HepG2 (cell line): ENCODE measurements at regions not wholly inside any gene's neighbourhood (a gene's known extent, or its start where the extent isn't known, plus 50 kb on each side); places are given as distances from the start of the nearest gene placed in this dataset.

ENCODE experiments used
- ATAC-seq: fragments of 200-7000 bp; cut with Tn5 transposase; 3 replicates; pipeline ENCODE4 v1.9.1; 2020; ENCODE audit warnings: mild to moderate bottlenecking, moderate library complexity
- BruUV-seq: library from RNA; stranded (reverse); fragments of 400-500 nt; replicated peaks from 2 replicates; lab custom pipeline; 2021; lab: Mats Ljungman, UMichigan
- CTCF ChIA-PET: fragments of 300-600 bp; formaldehyde crosslinking; extraction: SDS; loops from one replicate; lab custom pipeline; 2021; ENCODE audit warnings: low total read pairs, inconsistent platforms, low intra/inter-chr PET ratio; lab: Yijun Ruan, JAX
- POLR2A ChIA-PET: fragments of 350-600 bp; sonication (Branson Sonifier 250); formaldehyde crosslinking; loops from one replicate; lab custom pipeline; 2020; ENCODE audit warnings: antibody characterized with exemption, inconsistent platforms; lab: Yijun Ruan, JAX
- DNase-seq: peaks from one replicate; pipeline ENCODE4 v3.0.0-alpha.2; 2015; ENCODE audit warnings: low spot score
- FAIRE-seq: peaks from 3 replicates; lab custom pipeline; 2011; peaks lifted over from hg19 to GRCh38; lab: Jason Lieb, UNC
- H2AFZ ChIP-seq: one replicate; pipeline ENCODE4 v1.6.1; 2011; ENCODE audit warnings: low read length, inconsistent platforms
- H3K27ac ChIP-seq: fragments of 300-600 bp; 3 replicates; pipeline ENCODE4 v1.8.0; 2011; ENCODE audit warnings: mixed run types, mild to moderate bottlenecking, mixed read lengths, low read length, inconsistent platforms; ENCODE audit not compliant: insufficient read depth; ENCODE audit errors: extremely low read length
- H3K27me3 ChIP-seq, 2 experiments: fragments of 200-600 bp in 1 of 2; 2 replicates in 1 of 2; 3 replicates in 1 of 2; pipeline versions ENCODE4 v1.6.0 to v1.8.0; 2011; ENCODE audit warnings: low read length in 2 of 2, mild to moderate bottlenecking in 2 of 2, moderate library complexity in 2 of 2, inconsistent platforms in 1 of 2; ENCODE audit not compliant: insufficient read depth in 2 of 2, control insufficient read depth in 1 of 2
- H3K36me3 ChIP-seq, 2 experiments: fragments of 200-600 bp in 1 of 2; replicated peaks in 1 of 2; 2 replicates in 1 of 2; 3 replicates in 1 of 2; pipeline versions ENCODE4 v1.5.1 to v1.8.0; 2011; ENCODE audit warnings: low read length in 2 of 2, inconsistent platforms in 1 of 2; ENCODE audit not compliant: insufficient read depth in 2 of 2, control insufficient read depth in 1 of 2
- H3K4me1 ChIP-seq: 2 replicates; pipeline ENCODE4 v1.5.1; 2012; ENCODE audit warnings: low read length, inconsistent platforms; ENCODE audit not compliant: insufficient read depth
- H3K4me2 ChIP-seq: 2 replicates; pipeline ENCODE4 v1.6.0; 2011; ENCODE audit warnings: low read depth, low read length, inconsistent platforms
- H3K4me3 ChIP-seq, 3 experiments: fragments of 200-600 bp in 1 of 3; sonication (generic), shearing (Covaris generic) in 1 of 3; replicated peaks in 1 of 3; 2 replicates each; pipeline ENCODE4 v1.5.1; 2011 to 2016; ENCODE audit warnings: low read length in 3 of 3, inconsistent platforms in 2 of 3, low read depth in 2 of 3, mild to moderate bottlenecking in 2 of 3, control low read depth in 1 of 3, mixed read lengths in 1 of 3; ENCODE audit not compliant: insufficient read depth in 1 of 3
- H3K79me2 ChIP-seq: one replicate; pipeline ENCODE4 v1.6.1; 2011; ENCODE audit warnings: low read length, inconsistent platforms; ENCODE audit not compliant: insufficient read depth
- H3K9ac ChIP-seq: 2 replicates; pipeline ENCODE4 v1.6.0; 2011; ENCODE audit warnings: mild to moderate bottlenecking, low read depth, low read length, inconsistent platforms; ENCODE audit not compliant: insufficient read depth
- H3K9me3 ChIP-seq: 2 replicates; pipeline ENCODE4 v1.5.1; 2012; ENCODE audit warnings: mild to moderate bottlenecking, low read length
- H4K20me1 ChIP-seq: 2 replicates; pipeline ENCODE4 v1.6.0; 2011; ENCODE audit warnings: inconsistent platforms, mild to moderate bottlenecking, low read length, moderate library complexity; ENCODE audit not compliant: insufficient read depth
- CCDC6 ChIP-seq: sonication (generic); formaldehyde crosslinking; IDR thresholded peaks from 2 replicates; pipeline ENCODE4 v1.8.1; 2022; ENCODE audit warnings: mild to moderate bottlenecking, missing genetic modification reagents, moderate library complexity
- DNMT1 ChIP-seq: sonication (generic); formaldehyde crosslinking; IDR thresholded peaks from 2 replicates; pipeline ENCODE4 v1.5.1; 2020; ENCODE audit warnings: mild to moderate bottlenecking, missing genetic modification reagents
- E2F2 ChIP-seq: sonication (generic); formaldehyde crosslinking; IDR thresholded peaks from 2 replicates; pipeline ENCODE4 v1.4.0; 2020; ENCODE audit warnings: missing genetic modification reagents, borderline replicate concordance
- ERF ChIP-seq: IDR thresholded peaks from 2 replicates; pipeline ENCODE4 v1.6.1; 2018; ENCODE audit warnings: missing biosample characterization, missing genetic modification reagents
- FOXA1 ChIP-seq, 2 experiments: fragments of 450-650 bp in 1 of 2; sonication (generic) in 1 of 2; formaldehyde crosslinking in 1 of 2; IDR thresholded peaks; 2 replicates each; pipeline versions ENCODE4 v1.4.0 to v1.6.1; 2016 to 2020; ENCODE audit warnings: missing genetic modification reagents in 1 of 2
- FUBP1 ChIP-seq: sonication (generic); formaldehyde crosslinking; IDR thresholded peaks from 2 replicates; pipeline ENCODE4 v1.5.1; 2020; ENCODE audit warnings: missing genetic modification reagents, mild to moderate bottlenecking, borderline replicate concordance
- GLMP ChIP-seq: sonication (generic); formaldehyde crosslinking; IDR thresholded peaks from 2 replicates; pipeline ENCODE4 v1.9.0; 2021; ENCODE audit warnings: missing genetic modification reagents, mild to moderate bottlenecking, borderline replicate concordance
- HIVEP1 ChIP-seq: sonication (generic); formaldehyde crosslinking; IDR thresholded peaks from 2 replicates; pipeline ENCODE4 v1.4.0; 2020; ENCODE audit warnings: mild to moderate bottlenecking, missing genetic modification reagents
- KLF11 ChIP-seq: IDR thresholded peaks from 2 replicates; pipeline ENCODE4 v1.6.1; 2016; ENCODE audit warnings: missing compliant biosample characterization
- KLF6 ChIP-seq: IDR thresholded peaks from 2 replicates; pipeline ENCODE4 v1.8.0; 2016; ENCODE audit warnings: missing biosample characterization, missing genetic modification reagents
- LCORL ChIP-seq, 2 experiments: fragments of 450-650 bp in 1 of 2; sonication (generic) in 1 of 2; formaldehyde crosslinking in 1 of 2; IDR thresholded peaks; 2 replicates each; pipeline versions ENCODE4 v1.5.0 to v1.6.1; 2017 to 2020; ENCODE audit warnings: antibody characterized with exemption in 1 of 2, missing genetic modification reagents in 1 of 2
- MEF2D ChIP-seq: sonication (generic); formaldehyde crosslinking; IDR thresholded peaks from 2 replicates; pipeline ENCODE4 v1.5.1; 2020; ENCODE audit warnings: mild to moderate bottlenecking, missing genetic modification reagents
- NR3C1 ChIP-seq: sonication (generic); formaldehyde crosslinking; IDR thresholded peaks from 2 replicates; pipeline ENCODE4 v1.4.0; 2020; ENCODE audit warnings: missing genetic modification reagents
- RARG ChIP-seq: sonication (generic); formaldehyde crosslinking; IDR thresholded peaks from 2 replicates; pipeline ENCODE4 v1.4.0; 2020; ENCODE audit warnings: low read depth, mild to moderate bottlenecking, missing genetic modification reagents
- SP140L ChIP-seq: sonication (generic); formaldehyde crosslinking; IDR thresholded peaks from 2 replicates; pipeline ENCODE4 v1.4.0; 2020; ENCODE audit warnings: missing genetic modification reagents, borderline replicate concordance
- ZNF17 ChIP-seq: sonication (generic); formaldehyde crosslinking; IDR thresholded peaks from 2 replicates; pipeline ENCODE4 v1.5.0; 2020; ENCODE audit warnings: mild to moderate bottlenecking, missing genetic modification reagents
- ZNF275 ChIP-seq: sonication (generic); formaldehyde crosslinking; IDR thresholded peaks from 2 replicates; pipeline ENCODE4 v1.8.0; 2022; ENCODE audit warnings: missing genetic modification reagents, mild to moderate bottlenecking, inconsistent platforms, borderline replicate concordance
- ZNF510 ChIP-seq: sonication (generic); formaldehyde crosslinking; IDR thresholded peaks from 2 replicates; pipeline ENCODE4 v1.4.0; 2020; ENCODE audit warnings: low read depth, mild to moderate bottlenecking, missing genetic modification reagents
- ZNF691 ChIP-seq: sonication (generic); formaldehyde crosslinking; IDR thresholded peaks from 2 replicates; pipeline ENCODE4 v1.4.0; 2020; ENCODE audit warnings: missing genetic modification reagents, low read depth, mild to moderate bottlenecking, borderline replicate concordance
- WGBS: methylation state at CpG from one replicate; pipeline ENCODE4 v1.1.6; 2017; ENCODE audit warnings: low lambda C conversion rate; 5-methylcytosine and 5-hydroxymethylcytosine counted together
- in situ Hi-C: cut with HindIII; loops from 2 replicates; pipeline ENCODE4 v1.10.0; 2017; ENCODE audit warnings: low pct_unique_long_range_greater_than_20kb; ENCODE audit not compliant: extremely low pct_ligation_motif_present
- intact Hi-C: fragments of 100-400 bp; cut with micrococcal nuclease; formaldehyde crosslinking; loops from one replicate; pipeline ENCODE4 v1.10.0; 2022; ENCODE audit not compliant: unreplicated experiment

- Histone ChIP-seq H2AFZ (no peak overlapping the region), H3K9ac (no peak overlapping the region), H3K9me3 (no peaks in the 10 kb centered on the region), H3K36me3 (no peaks in the 10 kb centered on the region), H4K20me1 (no peaks in the 10 kb centered on the region), H3K4me1 (no peaks in the 10 kb centered on the region), H3K79me2 (no peaks in the 10 kb centered on the region), H3K27me3 (no peaks in the 10 kb centered on the region), H3K4me2 (no peak overlapping the region), H3K27ac (no peak overlapping the region), H3K4me3 (no peak overlapping the region)
- BruUV-seq, result no TSS peak
- WGBS, result 28% methylated on average over 4 of the region's 4 CpGs
- no peak for DNase-seq
- FAIRE-seq, result no peak
- intact Hi-C loops (no loop called here), in situ Hi-C loops (no loop called here)
- ChIA-PET CTCF (no interaction called here), POLR2A (no interaction called here)
- no peak for ATAC-seq
- TF ChIP-seq KLF11 (CRISPR knock-in tag) (no peak), FOXA1 (IDR thresholded peaks at IDR 0.05) (no peak), FOXA1 (CRISPR knock-in tag; IDR thresholded peaks at IDR 0.05) (no peak), DNMT1 (CRISPR knock-in tag) (no peak), E2F2 (CRISPR knock-in tag) (no peak), SP140L (CRISPR knock-in tag) (no peak), ZNF691 (CRISPR knock-in tag) (no peak), RARG (CRISPR knock-in tag) (no peak), MEF2D (no peak), HIVEP1 (CRISPR knock-in tag) (no peak), LCORL (IDR thresholded peaks at IDR 0.05) (no peak), LCORL (CRISPR knock-in tag; IDR thresholded peaks at IDR 0.05) (no peak), ZNF17 (CRISPR knock-in tag) (no peak), ZNF510 (CRISPR knock-in tag) (no peak), FUBP1 (CRISPR knock-in tag) (no peak), CCDC6 (no peak), NR3C1 (CRISPR knock-in tag) (no peak), ZNF275 (CRISPR knock-in tag) (no peak), GLMP (CRISPR knock-in tag) (no peak), KLF6 (CRISPR knock-in tag) (no peak), ERF (CRISPR knock-in tag) (no peak)
These were observed 239.9 kb upstream of the MIS18BP1 start for GRCh38 chr14:45492876-45493275.
